Activated CD4-positive, alpha-beta memory T cell treated with anti-CD3 and anti-CD28 coated beads for 36 hours (primary cell): ENCODE measurements at regions not wholly inside any gene's neighbourhood (a gene's known extent, or its start where the extent isn't known, plus 50 kb on each side); places are given as distances from the start of the nearest gene placed in this dataset.

ENCODE experiments used
- CTCF ChIA-PET: fragments of 350-600 bp; sonication (Branson Sonifier 250); formaldehyde crosslinking; loops from one replicate; lab custom pipeline; 2021; ENCODE audit warnings: antibody characterized with exemption, inconsistent platforms; lab: Charles Lee
- POLR2A ChIA-PET: fragments of 350-600 bp; sonication (Branson Sonifier 250); formaldehyde crosslinking; loops from one replicate; lab custom pipeline; 2021; ENCODE audit warnings: antibody characterized with exemption; lab: Charles Lee
- DNase-seq: peaks from one replicate; pipeline ENCODE4 v3.0.0-alpha.2; 2020
- H3K27ac Mint-ChIP-seq: one replicate; pipeline ENCODE4 v1.8.0; 2021; ENCODE audit warnings: mixed read lengths
- H3K27me3 Mint-ChIP-seq: one replicate; pipeline ENCODE4 v1.8.0; 2021; ENCODE audit warnings: mixed read lengths
- H3K36me3 Mint-ChIP-seq: one replicate; pipeline ENCODE4 v1.8.0; 2021; ENCODE audit warnings: mixed read lengths
- H3K4me1 Mint-ChIP-seq: one replicate; pipeline ENCODE4 v1.8.0; 2021; ENCODE audit warnings: low read depth, mixed read lengths
- H3K4me3 Mint-ChIP-seq: one replicate; pipeline ENCODE4 v1.8.0; 2021; ENCODE audit warnings: mild to moderate bottlenecking, mixed read lengths
- H3K9me3 Mint-ChIP-seq: one replicate; pipeline ENCODE4 v1.8.0; 2021; ENCODE audit warnings: mixed read lengths
- intact Hi-C: fragments of 100-400 bp; cut with micrococcal nuclease; formaldehyde crosslinking; loops from one replicate; pipeline ENCODE4 v1.15.1; 2023

- H3K36me3 Mint-ChIP-seq, result no peaks in the 10 kb centered on the region
- no peaks in the 10 kb centered on the region for H3K9me3 Mint-ChIP-seq
- no peaks in the 10 kb centered on the region for H3K27me3 Mint-ChIP-seq
- intact Hi-C loops, result no loop called here
- no peak overlapping the region for H3K27ac Mint-ChIP-seq
- POLR2A ChIA-PET, result no interaction called here
- no peaks in the 10 kb centered on the region for H3K4me1 Mint-ChIP-seq
- CTCF ChIA-PET, result no interaction called here
- H3K4me3 Mint-ChIP-seq, result no peak overlapping the region
- no peak for DNase-seq
Measured at GRCh38 chr5:116646611-116647289, 72.1 kb upstream of the SEMA6A start.

GRCh38 chr5:116645627-116646026 lies 71.0 kb upstream of the SEMA6A start:
- no peak overlapping the region for H3K4me3 Mint-ChIP-seq
- H3K36me3 Mint-ChIP-seq, result no peaks in the 10 kb centered on the region
- intact Hi-C loops, result no loop called here
- H3K27ac Mint-ChIP-seq, result no peak overlapping the region
- H3K4me1 Mint-ChIP-seq, result no peaks in the 10 kb centered on the region
- H3K27me3 Mint-ChIP-seq, result no peaks in the 10 kb centered on the region
- CTCF ChIA-PET, result no interaction called here
- POLR2A ChIA-PET, result no interaction called here
- DNase-seq, result no peak
- no peaks in the 10 kb centered on the region for H3K9me3 Mint-ChIP-seq

- ChIA-PET POLR2A (no interaction called here), CTCF (no interaction called here)
- H3K4me3 Mint-ChIP-seq, result no peak overlapping the region
- no peaks in the 10 kb centered on the region for H3K9me3 Mint-ChIP-seq
- H3K27ac Mint-ChIP-seq, result no peak overlapping the region
- DNase-seq, result no peak
- intact Hi-C loops, result no loop called here
- H3K4me1 Mint-ChIP-seq, result no peaks in the 10 kb centered on the region
- H3K36me3 Mint-ChIP-seq, result no peaks in the 10 kb centered on the region
- no peaks in the 10 kb centered on the region for H3K27me3 Mint-ChIP-seq
Measured at GRCh38 chr5:116640236-116640635, 65.6 kb upstream of the SEMA6A start.

- no peak for DNase-seq
- ChIA-PET POLR2A (no interaction called here), CTCF (no interaction called here)
- H3K27me3 Mint-ChIP-seq, result no peaks in the 10 kb centered on the region
- intact Hi-C loops, result no loop called here
- H3K36me3 Mint-ChIP-seq, result no peaks in the 10 kb centered on the region
- H3K4me1 Mint-ChIP-seq, result no peaks in the 10 kb centered on the region
- H3K9me3 Mint-ChIP-seq, result no peaks in the 10 kb centered on the region
- no peak overlapping the region for H3K27ac Mint-ChIP-seq
- no peak overlapping the region for H3K4me3 Mint-ChIP-seq
Measured at GRCh38 chr5:116637149-116637740, 62.6 kb upstream of the SEMA6A start.

- no peak overlapping the region for H3K27ac Mint-ChIP-seq
- intact Hi-C loops, result no loop called here
- CTCF ChIA-PET, result no interaction called here
Measured at GRCh38 chr5:116632890-116633289, 58.3 kb upstream of the SEMA6A start.

GRCh38 chr5:116631147-116631546 lies 56.5 kb upstream of the SEMA6A start:
- H3K27me3 Mint-ChIP-seq, result peaks cover 4% of the 10 kb centered on the region
- no peak for DNase-seq
- H3K9me3 Mint-ChIP-seq, result no peaks in the 10 kb centered on the region
- CTCF ChIA-PET, result no interaction called here
- intact Hi-C loops, result no loop called here
- H3K4me3 Mint-ChIP-seq, result no peak overlapping the region
- no peaks in the 10 kb centered on the region for H3K36me3 Mint-ChIP-seq
- no peaks in the 10 kb centered on the region for H3K4me1 Mint-ChIP-seq
- H3K27ac Mint-ChIP-seq, result no peak overlapping the region
- POLR2A ChIA-PET, result no interaction called here

More at GRCh38 chr5:116632890-116633289, 58.3 kb upstream of the SEMA6A start:
- Mint-ChIP-seq H3K36me3 (no peaks in the 10 kb centered on the region), H3K4me3 (no peak overlapping the region), H3K27me3 (no peaks in the 10 kb centered on the region), H3K9me3 (no peaks in the 10 kb centered on the region), H3K4me1 (no peaks in the 10 kb centered on the region)
- DNase-seq, result no peak
- POLR2A ChIA-PET, result no interaction called here

GRCh38 chr5:116629168-116629567 lies 54.5 kb upstream of the SEMA6A start:
- no peaks in the 10 kb centered on the region for H3K9me3 Mint-ChIP-seq
- intact Hi-C loops, result no loop called here
- no peak for DNase-seq

GRCh38 chr5:116626945-116627679 lies 52.5 kb upstream of the SEMA6A start:
- DNase-seq, result no peak
- H3K27ac Mint-ChIP-seq, result no peak overlapping the region
- CTCF ChIA-PET, result no interaction called here
- peaks cover 4% of the 10 kb centered on the region for H3K27me3 Mint-ChIP-seq
- H3K36me3 Mint-ChIP-seq, result no peaks in the 10 kb centered on the region
- intact Hi-C loops, result no loop called here
- POLR2A ChIA-PET, result no interaction called here
- no peaks in the 10 kb centered on the region for H3K9me3 Mint-ChIP-seq
- H3K4me1 Mint-ChIP-seq, result no peaks in the 10 kb centered on the region
- no peak overlapping the region for H3K4me3 Mint-ChIP-seq

More at GRCh38 chr5:116629168-116629567, 54.5 kb upstream of the SEMA6A start:
- H3K4me3 Mint-ChIP-seq, result no peak overlapping the region
- peaks cover 4% of the 10 kb centered on the region for H3K27me3 Mint-ChIP-seq
- H3K4me1 Mint-ChIP-seq, result no peaks in the 10 kb centered on the region
- POLR2A ChIA-PET, result no interaction called here
- CTCF ChIA-PET, result no interaction called here
- H3K27ac Mint-ChIP-seq, result no peak overlapping the region
- no peaks in the 10 kb centered on the region for H3K36me3 Mint-ChIP-seq

GRCh38 chr5:116626272-116626723 lies 51.7 kb upstream of the SEMA6A start:
- no peak for DNase-seq
- ChIA-PET POLR2A (no interaction called here), CTCF (no interaction called here)
- no peak overlapping the region for H3K4me3 Mint-ChIP-seq
- no peaks in the 10 kb centered on the region for H3K36me3 Mint-ChIP-seq
- no peaks in the 10 kb centered on the region for H3K4me1 Mint-ChIP-seq
- H3K9me3 Mint-ChIP-seq, result no peaks in the 10 kb centered on the region
- H3K27me3 Mint-ChIP-seq, result peaks cover 4% of the 10 kb centered on the region
- intact Hi-C loops, result no loop called here
- no peak overlapping the region for H3K27ac Mint-ChIP-seq
